H9 (cell line): ENCODE measurements at regions not wholly inside any gene's neighbourhood (a gene's known extent, or its start where the extent isn't known, plus 50 kb on each side); places are given as distances from the start of the nearest gene placed in this dataset.
A peak's percentile ranks its signal among the peaks of the same experiment; 100 is the strongest.
"Not testable (repeated sequence)": the region's sequence is repeated elsewhere in the genome, so short reads cannot be mapped to it uniquely, and the experiment has no call there.

Source experiments
- DNase-seq: peaks from one replicate; pipeline ENCODE4 v3.0.0-alpha.2; 2017
- H2AFZ ChIP-seq: one replicate; pipeline ENCODE4 v1.6.1; 2013; ENCODE audit warnings: mild to moderate bottlenecking, low read length, control low read depth, moderate library complexity
- H2AK5ac ChIP-seq: 2 replicates; pipeline ENCODE4 v1.6.1; 2013; ENCODE audit warnings: low read length, control low read depth, mixed read lengths; ENCODE audit not compliant: insufficient read length
- H2BK120ac ChIP-seq: one replicate; pipeline ENCODE4 v1.6.1; 2013; ENCODE audit warnings: low read depth, mild to moderate bottlenecking, low read length, control low read depth, inconsistent platforms; ENCODE audit not compliant: poor library complexity, severe bottlenecking
- H2BK12ac ChIP-seq: 2 replicates; pipeline ENCODE4 v1.6.1; 2013; ENCODE audit warnings: low read length, control low read depth, mixed read lengths, low read depth; ENCODE audit not compliant: insufficient read length
- H2BK15ac ChIP-seq: 2 replicates; pipeline ENCODE4 v1.6.1; 2013; ENCODE audit warnings: low read depth, low read length, control low read depth
- H2BK20ac ChIP-seq: one replicate; pipeline ENCODE4 v1.6.1; 2013; ENCODE audit warnings: low read depth, mild to moderate bottlenecking, low read length, control low read depth, inconsistent platforms; ENCODE audit not compliant: poor library complexity, severe bottlenecking
- H2BK5ac ChIP-seq: 2 replicates; pipeline ENCODE4 v1.6.1; 2013; ENCODE audit warnings: low read length, control low read depth, mixed read lengths; ENCODE audit not compliant: insufficient read length
- H3K14ac ChIP-seq: 2 replicates; pipeline ENCODE4 v1.6.1; 2013; ENCODE audit warnings: low read length, control low read depth; ENCODE audit not compliant: insufficient read depth
- H3K18ac ChIP-seq: 2 replicates; pipeline ENCODE4 v1.6.1; 2013; ENCODE audit warnings: low read depth, mild to moderate bottlenecking, mixed read lengths, low read length, control low read depth; ENCODE audit not compliant: insufficient read length
- H3K23ac ChIP-seq: 2 replicates; pipeline ENCODE4 v1.6.1; 2013; ENCODE audit warnings: low read length, control low read depth, mixed read lengths, low read depth; ENCODE audit not compliant: insufficient read length
- H3K23me2 ChIP-seq: 2 replicates; pipeline ENCODE4 v1.6.1; 2013; ENCODE audit warnings: low read depth, mild to moderate bottlenecking, mixed read lengths, low read length, control low read depth; ENCODE audit not compliant: insufficient read length, poor library complexity, severe bottlenecking
- H3K27ac ChIP-seq: 2 replicates; pipeline ENCODE4 v1.5.1; 2013; ENCODE audit warnings: low read length, control low read depth, mixed read lengths, low read depth; ENCODE audit not compliant: insufficient read length
- H3K27me3 ChIP-seq: 2 replicates; pipeline ENCODE4 v1.6.1; 2013; ENCODE audit warnings: low read length, control low read depth, inconsistent platforms; ENCODE audit not compliant: insufficient read depth
- H3K4ac ChIP-seq: 2 replicates; pipeline ENCODE4 v1.6.1; 2013; ENCODE audit warnings: low read depth, mild to moderate bottlenecking, control low read depth, inconsistent platforms, low read length, moderate library complexity
- H3K4me1 ChIP-seq: 2 replicates; pipeline ENCODE4 v1.6.1; 2013; ENCODE audit warnings: low read length, control low read depth, inconsistent platforms; ENCODE audit not compliant: insufficient read depth
- H3K4me2 ChIP-seq: 2 replicates; pipeline ENCODE4 v1.6.1; 2013; ENCODE audit warnings: low read length, control low read depth, mixed read lengths; ENCODE audit not compliant: insufficient read length, insufficient read depth
- H3K56ac ChIP-seq: 2 replicates; pipeline ENCODE4 v1.6.1; 2013; ENCODE audit warnings: low read depth, mild to moderate bottlenecking, mixed read lengths, low read length, control low read depth; ENCODE audit not compliant: insufficient read length
- H3K79me1 ChIP-seq: 2 replicates; pipeline ENCODE4 v1.6.1; 2013; ENCODE audit warnings: low read depth, mild to moderate bottlenecking, moderate library complexity, low read length, control low read depth, inconsistent platforms; ENCODE audit not compliant: insufficient read depth, poor library complexity, severe bottlenecking
- H3K79me2 ChIP-seq: 2 replicates; pipeline ENCODE4 v1.6.1; 2013; ENCODE audit warnings: low read length, control low read depth, inconsistent platforms; ENCODE audit not compliant: insufficient read depth
- H3K9ac ChIP-seq: 2 replicates; pipeline ENCODE4 v1.6.1; 2013; ENCODE audit warnings: low read length, control low read depth, mixed read lengths; ENCODE audit not compliant: insufficient read length; ENCODE audit errors: extremely low read depth
- H3K9me3 ChIP-seq: one replicate; pipeline ENCODE4 v1.6.1; 2013; ENCODE audit warnings: low read depth, low read length, inconsistent platforms; ENCODE audit not compliant: control insufficient read depth
- H3T11ph ChIP-seq: one replicate; pipeline ENCODE4 v1.6.1; 2013; ENCODE audit warnings: mild to moderate bottlenecking, low read length, control low read depth, inconsistent platforms
- H4K20me1 ChIP-seq: one replicate; pipeline ENCODE4 v1.6.1; 2013; ENCODE audit not compliant: control insufficient read depth, insufficient read length, insufficient read depth
- H4K5ac ChIP-seq: 2 replicates; pipeline ENCODE4 v1.6.1; 2013; ENCODE audit warnings: low read depth, mild to moderate bottlenecking, mixed read lengths, low read length, control low read depth; ENCODE audit not compliant: insufficient read length
- H4K8ac ChIP-seq: replicated peaks from 2 replicates; pipeline ENCODE4 v1.6.1; 2013; ENCODE audit warnings: low read length, control low read depth, mixed read lengths, low read depth; ENCODE audit not compliant: insufficient read length
- H4K91ac ChIP-seq: 2 replicates; pipeline ENCODE4 v1.6.1; 2013; ENCODE audit warnings: low read depth, mild to moderate bottlenecking, moderate library complexity, mixed read lengths, low read length, control low read depth; ENCODE audit not compliant: insufficient read length
- H3K27ac Mint-ChIP-seq, 3 experiments: 2 replicates in 2 of 3; 3 replicates in 1 of 3; pipeline ENCODE4 v1.8.0; 2020 to 2021; ENCODE audit warnings: mixed read lengths in 3 of 3, mild to moderate bottlenecking in 1 of 3, moderate library complexity in 1 of 3
- H3K27me3 Mint-ChIP-seq: 2 replicates; pipeline ENCODE4 v1.8.0; 2021; ENCODE audit warnings: low read depth, mild to moderate bottlenecking, moderate library complexity, mixed read lengths
- H3K36me3 Mint-ChIP-seq, 3 experiments: 2 replicates in 2 of 3; 3 replicates in 1 of 3; pipeline ENCODE4 v1.8.0; 2020 to 2021; ENCODE audit warnings: low read depth in 3 of 3, mixed read lengths in 3 of 3; ENCODE audit not compliant: insufficient read depth in 1 of 3
- H3K4me1 Mint-ChIP-seq, 2 experiments: 2 replicates each; pipeline ENCODE4 v1.8.0; 2020; ENCODE audit warnings: mixed read lengths in 2 of 2
- H3K4me3 Mint-ChIP-seq, 2 experiments: 2 replicates in 1 of 2; 3 replicates in 1 of 2; pipeline ENCODE4 v1.8.0; 2020 to 2021; ENCODE audit warnings: mild to moderate bottlenecking in 2 of 2, mixed read lengths in 2 of 2, moderate library complexity in 1 of 2
- H3K9me3 Mint-ChIP-seq, 2 experiments: 2 replicates in 1 of 2; 3 replicates in 1 of 2; pipeline ENCODE4 v1.8.0; 2020; ENCODE audit warnings: mild to moderate bottlenecking in 2 of 2, mixed read lengths in 2 of 2, moderate library complexity in 1 of 2
- CTCF ChIP-seq: fragments of 200-600 bp; sonication (generic); conservative IDR thresholded peaks from 3 replicates; pipeline ENCODE4 v1.8.0; 2021; ENCODE audit warnings: antibody characterized with exemption, mild to moderate bottlenecking
- WGBS: extraction: QIAGEN DNeasy Blood & Tissue Kit; methylation state at CpG from one replicate; pipeline ENCODE4 v1.1.7; 2013; ENCODE audit warnings: missing lambda C conversion rate, low lambda C conversion rate, mixed read lengths; ENCODE audit not compliant: insufficient read length; ENCODE audit errors: extremely low coverage; 5-methylcytosine and 5-hydroxymethylcytosine counted together

GRCh38 chrX:89350024-89350423, 571.7 kb upstream of the TGIF2LX start:
- WGBS: no CpG with 5 or more reads among the region's 10 CpGs
- not testable (repeated sequence) for H2BK15ac ChIP-seq

GRCh38 chrX:89369904-89370303, 551.8 kb upstream of the TGIF2LX start:
- H3K4ac ChIP-seq, H4K20me1 ChIP-seq, H3K23ac ChIP-seq, H3K4me1 Mint-ChIP-seq, H4K91ac ChIP-seq, H3T11ph ChIP-seq, H4K8ac ChIP-seq, DNase-seq, H2BK12ac ChIP-seq, H3K4me3 Mint-ChIP-seq, H3K9ac ChIP-seq, H3K18ac ChIP-seq, H2BK20ac ChIP-seq, H2AFZ ChIP-seq, H3K4me1 ChIP-seq, H3K14ac ChIP-seq, H3K9me3 ChIP-seq, H4K5ac ChIP-seq, H3K27ac ChIP-seq, H3K27me3 ChIP-seq, H3K36me3 Mint-ChIP-seq, H3K23me2 ChIP-seq, H3K4me2 ChIP-seq, H2BK5ac ChIP-seq, H3K27me3 Mint-ChIP-seq, H2AK5ac ChIP-seq, H3K79me1 ChIP-seq, H3K9me3 Mint-ChIP-seq, H3K56ac ChIP-seq, H2BK15ac ChIP-seq, H3K79me2 ChIP-seq, H2BK120ac ChIP-seq: not testable (repeated sequence)
- WGBS: 100% methylated on average over 1 of the region's 2 CpGs
- H3K27ac Mint-ChIP-seq: peak overlapping the region in 1 of 3 experiments; percentile 64; a peak in 1 of 7 replicates

More at GRCh38 chrX:89350024-89350423, 571.7 kb upstream of the TGIF2LX start:
- peak; percentile 31 for DNase-seq
- not testable (repeated sequence) for H3K23me2 ChIP-seq, H2BK120ac ChIP-seq, H3K36me3 Mint-ChIP-seq, H3K23ac ChIP-seq, H3K27me3 Mint-ChIP-seq, H2AK5ac ChIP-seq, H3K79me2 ChIP-seq, H3T11ph ChIP-seq, H3K79me1 ChIP-seq, H2BK12ac ChIP-seq, H3K9ac ChIP-seq, H3K4me3 Mint-ChIP-seq, H4K91ac ChIP-seq, H4K8ac ChIP-seq, H3K27ac ChIP-seq, H3K27me3 ChIP-seq, H2BK5ac ChIP-seq, H3K14ac ChIP-seq, H3K9me3 ChIP-seq, H3K4me2 ChIP-seq, H3K4me1 Mint-ChIP-seq, H2BK20ac ChIP-seq, H3K56ac ChIP-seq, H3K9me3 Mint-ChIP-seq, H4K20me1 ChIP-seq, H4K5ac ChIP-seq, H2AFZ ChIP-seq, H3K18ac ChIP-seq, H3K27ac Mint-ChIP-seq, H3K4me1 ChIP-seq, H3K4ac ChIP-seq
- peak; percentile 61 for TF ChIP-seq CTCF
